T-cell (primary cell): ENCODE measurements at regions not wholly inside any gene's neighbourhood (a gene's known extent, or its start where the extent isn't known, plus 50 kb on each side); places are given as distances from the start of the nearest gene placed in this dataset.

Experiments used
- ATAC-seq, 4 experiments: fragments of 200-7000 bp in 3 of 4; fragments of 150-1000 bp in 1 of 4; cut with Tn5 transposase; replicated peaks in 1 of 4; 1 replicate in 3 of 4; 2 replicates in 1 of 4; pipeline ENCODE4 v1.10.0; 2021; ENCODE audit warnings: moderate library complexity in 3 of 4, mild to moderate bottlenecking in 2 of 4, moderate number of reproducible peaks in 1 of 4
- CTCF ChIA-PET, 2 donors: fragments of 300-600 bp; sonication (Branson Sonifier 250); formaldehyde crosslinking; loops; one replicate each; lab custom pipeline; 2022; ENCODE audit warnings: antibody characterized with exemption in 2 of 2; lab: Charles Lee
- POLR2A ChIA-PET, 2 donors: fragments of 300-600 bp; sonication (Branson Sonifier 250); formaldehyde crosslinking; loops; one replicate each; lab custom pipeline; 2022; ENCODE audit warnings: antibody characterized with exemption in 2 of 2; lab: Charles Lee
- DNase-seq, 35 experiments: peaks; one replicate each; pipeline versions ENCODE4 v3.0.0 to v3.0.0-alpha.2; 2013 to 2023
- H3K27ac ChIP-seq: one replicate; pipeline ENCODE4 v1.5.1; 2013; ENCODE audit warnings: low read length
- H3K27me3 ChIP-seq, 2 experiments: replicated peaks in 1 of 2; 1 replicate in 1 of 2; 2 replicates in 1 of 2; pipeline versions ENCODE4 v1.6.1 to v1.7.0; 2013; ENCODE audit warnings: low read length in 1 of 2, mixed read lengths in 1 of 2; ENCODE audit not compliant: control insufficient read depth in 2 of 2, insufficient read depth in 2 of 2; ENCODE audit errors: extremely low read depth in 1 of 2
- H3K36me3 ChIP-seq, 2 donors: 1 replicate in 1 of 2; 2 replicates in 1 of 2; pipeline versions ENCODE4 v1.6.1 to v1.7.0; 2013; ENCODE audit warnings: low read length in 1 of 2; ENCODE audit not compliant: control insufficient read depth in 2 of 2, insufficient read depth in 1 of 2; ENCODE audit errors: extremely low read depth in 1 of 2
- H3K4me1 ChIP-seq, 2 experiments: 1 replicate in 1 of 2; 2 replicates in 1 of 2; pipeline versions ENCODE4 v1.6.1 to v1.7.0; 2013; ENCODE audit warnings: low read length in 2 of 2, mixed read lengths in 1 of 2; ENCODE audit not compliant: insufficient read depth in 2 of 2, control insufficient read depth in 1 of 2; ENCODE audit errors: extremely low read depth in 1 of 2
- H3K4me3 ChIP-seq, 2 donors: 1 replicate in 1 of 2; 2 replicates in 1 of 2; pipeline versions ENCODE4 v1.5.1 to v1.7.0; 2013; ENCODE audit warnings: mild to moderate bottlenecking in 2 of 2, low read length in 1 of 2, moderate library complexity in 1 of 2; ENCODE audit not compliant: control insufficient read depth in 1 of 2; ENCODE audit errors: extremely low read depth in 1 of 2
- H3K9me3 ChIP-seq: 2 replicates; pipeline ENCODE4 v1.7.0; 2013
- H3K27ac Mint-ChIP-seq, 2 donors: one replicate each; pipeline ENCODE4 v1.8.0; 2020 to 2021; ENCODE audit warnings: mild to moderate bottlenecking in 2 of 2, mixed read lengths in 2 of 2
- H3K27me3 Mint-ChIP-seq, 2 donors: one replicate each; pipeline ENCODE4 v1.8.0; 2021 to 2022; ENCODE audit warnings: mixed read lengths in 2 of 2
- H3K36me3 Mint-ChIP-seq: one replicate; pipeline ENCODE4 v1.8.0; 2021; ENCODE audit warnings: mixed read lengths
- H3K4me1 Mint-ChIP-seq, 3 donors: one replicate each; pipeline ENCODE4 v1.8.0; 2020 to 2022; ENCODE audit warnings: mixed read lengths in 3 of 3, mild to moderate bottlenecking in 1 of 3
- H3K4me3 Mint-ChIP-seq, 3 donors: one replicate each; pipeline ENCODE4 v1.8.0; 2020 to 2022; ENCODE audit warnings: mild to moderate bottlenecking in 3 of 3, mixed read lengths in 3 of 3, moderate library complexity in 3 of 3
- H3K9me3 Mint-ChIP-seq, 3 donors: one replicate each; pipeline ENCODE4 v1.8.0; 2020 to 2022; ENCODE audit warnings: mixed read lengths in 3 of 3
- WGBS: methylation state at CpG from one replicate; pipeline ENCODE4 v1.1.5; 2013; ENCODE audit warnings: missing lambda C conversion rate; ENCODE audit not compliant: insufficient coverage; 5-methylcytosine and 5-hydroxymethylcytosine counted together

DNA sequence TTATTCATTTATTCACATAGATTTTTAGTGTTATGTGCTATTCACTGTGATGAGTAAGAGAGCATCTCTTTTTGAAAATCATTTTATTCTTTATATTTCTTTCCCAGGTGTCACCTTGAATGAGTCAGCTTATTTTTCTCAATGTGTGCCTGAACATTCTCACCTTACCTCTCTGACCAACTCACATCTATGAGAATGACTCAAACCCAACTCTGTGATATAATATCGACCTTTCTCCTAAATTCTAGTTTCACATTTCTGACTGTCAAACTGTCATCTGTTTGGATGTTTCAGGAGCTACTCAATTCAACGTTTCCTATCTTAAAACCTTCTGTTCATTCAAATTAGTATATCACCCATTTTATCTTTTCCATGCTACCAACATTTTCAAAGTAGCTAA is 630.8 kb downstream of the RERGL start:
- no peak for ATAC-seq
- no peaks in the 10 kb centered on the region for H3K27me3 Mint-ChIP-seq
- peaks cover 0 to 15% (median 9%) of the 10 kb centered on the region in 3 donors for H3K9me3 Mint-ChIP-seq
- H3K9me3 ChIP-seq, result no peaks in the 10 kb centered on the region
- 63% methylated on average over 1 of the region's 2 CpGs for WGBS
- H3K27ac ChIP-seq, result no peak overlapping the region
- H3K4me1 Mint-ChIP-seq, result no peaks in the 10 kb centered on the region
- DNase-seq, result no peak
- no peak overlapping the region for H3K4me3 Mint-ChIP-seq
- H3K27ac Mint-ChIP-seq, result no peak overlapping the region
- ChIA-PET POLR2A (no interaction called here), CTCF (no interaction called here)
- no peaks in the 10 kb centered on the region for H3K4me1 ChIP-seq
- no peaks in the 10 kb centered on the region for H3K36me3 ChIP-seq
- no peak overlapping the region for H3K4me3 ChIP-seq
- no peaks in the 10 kb centered on the region for H3K36me3 Mint-ChIP-seq
- no peaks in the 10 kb centered on the region for H3K27me3 ChIP-seq

DNA sequence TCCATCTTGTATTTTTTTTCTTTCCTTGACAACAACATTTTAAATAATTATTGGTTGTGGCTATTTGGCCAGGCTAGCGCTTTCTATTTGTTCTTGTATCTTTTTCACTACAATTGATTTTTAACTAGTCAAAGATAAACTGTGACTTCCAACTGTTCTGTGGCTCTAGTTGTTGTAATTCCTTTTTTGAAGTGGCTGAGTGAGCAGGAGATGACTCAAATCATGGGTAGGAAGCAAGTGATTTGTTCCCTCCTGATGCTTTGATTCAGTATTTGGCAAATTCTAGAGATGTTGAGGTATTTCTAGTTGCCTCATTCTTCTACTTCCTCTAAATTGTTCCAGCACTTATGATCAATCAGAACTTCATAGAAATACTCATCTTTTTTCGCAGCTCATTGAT is 633.5 kb downstream of the RERGL start:
- H3K4me1 Mint-ChIP-seq, result no peaks in the 10 kb centered on the region
- CTCF ChIA-PET, result no interaction called here
- H3K27ac ChIP-seq, result no peak overlapping the region
- H3K27me3 ChIP-seq, result no peaks in the 10 kb centered on the region
- no peaks in the 10 kb centered on the region for H3K4me1 ChIP-seq
- no CpG with 5 or more reads among the region's 2 CpGs for WGBS
- POLR2A ChIA-PET, result no interaction called here
- no peaks in the 10 kb centered on the region for H3K36me3 ChIP-seq
- no peak overlapping the region for H3K4me3 ChIP-seq
- DNase-seq, result no peak
- H3K9me3 ChIP-seq, result no peaks in the 10 kb centered on the region
- H3K27ac Mint-ChIP-seq, result no peak overlapping the region
- H3K9me3 Mint-ChIP-seq, result peaks cover 0 to 16% (median 15%) of the 10 kb centered on the region in 3 donors
- ATAC-seq, result no peak
- no peaks in the 10 kb centered on the region for H3K27me3 Mint-ChIP-seq
- no peaks in the 10 kb centered on the region for H3K36me3 Mint-ChIP-seq
- H3K4me3 Mint-ChIP-seq, result no peak overlapping the region

GRCh38 chr12:17438141-17438540 is 651.9 kb downstream of the RERGL start:
- Mint-ChIP-seq H3K4me1 (no peaks in the 10 kb centered on the region), H3K27ac (no peak overlapping the region), H3K4me3 (no peak overlapping the region), H3K27me3 (no peaks in the 10 kb centered on the region), H3K36me3 (no peaks in the 10 kb centered on the region), H3K9me3 (peaks cover 9 to 20% (median 13%) of the 10 kb centered on the region in 3 donors)
- no peak overlapping the region for H3K4me3 ChIP-seq
- ChIA-PET CTCF (no interaction called here), POLR2A (no interaction called here)
- DNase-seq (no peak), ATAC-seq (no peak)
- no peaks in the 10 kb centered on the region for H3K9me3 ChIP-seq
- no peaks in the 10 kb centered on the region for H3K27me3 ChIP-seq
- no peak overlapping the region for H3K27ac ChIP-seq
- H3K36me3 ChIP-seq, result no peaks in the 10 kb centered on the region
- no peaks in the 10 kb centered on the region for H3K4me1 ChIP-seq

DNA sequence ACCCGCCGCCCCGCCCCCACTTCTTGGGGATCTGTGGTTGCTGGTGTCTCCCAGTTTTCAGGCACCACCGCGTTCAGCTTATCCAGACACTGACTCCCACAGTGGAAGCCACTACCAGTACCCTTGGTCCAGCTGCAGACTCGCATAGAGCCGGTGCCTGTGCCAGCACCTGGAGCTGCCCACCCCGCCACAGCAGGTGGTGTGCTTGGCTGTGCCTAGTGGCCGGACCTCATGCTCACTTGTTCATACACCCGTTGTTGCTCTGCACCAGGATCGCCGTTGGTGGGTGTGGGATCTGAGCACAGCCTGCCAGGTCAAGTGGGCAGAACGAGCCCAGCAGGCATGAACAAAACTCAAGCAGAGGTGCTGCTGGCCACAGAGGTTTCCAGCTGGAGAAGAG is 673.2 kb downstream of the RERGL start:
- H3K4me1 Mint-ChIP-seq, result no peaks in the 10 kb centered on the region
- POLR2A ChIA-PET, result no interaction called here
- WGBS, result 94% methylated on average over 10 of the region's 13 CpGs

GRCh38 chr12:17414596-17414995 is 675.4 kb downstream of the RERGL start:
- peaks cover 5 to 30% (median 21%) of the 10 kb centered on the region in 3 donors for H3K9me3 Mint-ChIP-seq
- Histone ChIP-seq H3K9me3 (peaks cover 4% of the 10 kb centered on the region), H3K27ac (no peak overlapping the region), H3K4me3 (no peak overlapping the region), H3K36me3 (no peaks in the 10 kb centered on the region), H3K4me1 (no peaks in the 10 kb centered on the region), H3K27me3 (no peaks in the 10 kb centered on the region)
- no peak overlapping the region for H3K4me3 Mint-ChIP-seq
- DNase-seq, result no peak
- H3K27me3 Mint-ChIP-seq, result no peaks in the 10 kb centered on the region
- H3K4me1 Mint-ChIP-seq, result no peaks in the 10 kb centered on the region
- ChIA-PET POLR2A (no interaction called here), CTCF (no interaction called here)
- no peak for ATAC-seq
- no peaks in the 10 kb centered on the region for H3K36me3 Mint-ChIP-seq
- H3K27ac Mint-ChIP-seq, result no peak overlapping the region

More for the DNA sequence above, 673.2 kb downstream of the RERGL start:
- no peak overlapping the region for H3K4me3 ChIP-seq
- Mint-ChIP-seq H3K4me3 (no peak overlapping the region), H3K27me3 (no peaks in the 10 kb centered on the region), H3K27ac (no peak overlapping the region), H3K36me3 (no peaks in the 10 kb centered on the region), H3K9me3 (peaks cover 5 to 21% (median 19%) of the 10 kb centered on the region in 3 donors)
- CTCF ChIA-PET, result no interaction called here
- H3K27me3 ChIP-seq, result no peaks in the 10 kb centered on the region
- H3K4me1 ChIP-seq, result no peaks in the 10 kb centered on the region
- peaks cover 4% of the 10 kb centered on the region for H3K9me3 ChIP-seq
- DNase-seq, result no peak
- H3K36me3 ChIP-seq, result no peaks in the 10 kb centered on the region
- H3K27ac ChIP-seq, result no peak overlapping the region
- ATAC-seq, result no peak

DNA sequence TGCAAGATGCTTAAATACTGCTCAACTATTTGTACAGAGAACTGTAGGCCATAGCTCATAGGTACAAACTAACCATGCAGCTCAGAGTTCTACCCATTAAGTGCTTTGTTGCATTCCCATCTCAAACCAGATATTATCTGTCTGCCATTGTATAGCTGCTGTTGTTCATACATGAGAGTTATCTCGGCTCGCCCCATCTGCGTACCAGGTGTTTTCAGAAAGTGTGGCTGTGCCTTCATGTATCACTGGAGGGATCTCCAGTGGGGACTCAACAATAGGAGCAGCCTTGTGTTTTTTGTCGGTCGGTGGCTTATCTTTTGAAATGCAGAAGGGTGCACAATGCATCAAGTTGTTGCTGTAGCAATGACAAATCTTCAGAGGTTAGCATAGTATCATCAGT is 678.3 kb downstream of the RERGL start:
- ATAC-seq, result no peak
- H3K4me1 ChIP-seq, result no peaks in the 10 kb centered on the region
- no peaks in the 10 kb centered on the region for H3K36me3 Mint-ChIP-seq
- no peak overlapping the region for H3K4me3 ChIP-seq
- H3K9me3 Mint-ChIP-seq, result peaks cover 0 to 31% (median 21%) of the 10 kb centered on the region in 3 donors
- H3K4me3 Mint-ChIP-seq, result no peak overlapping the region
- H3K4me1 Mint-ChIP-seq, result no peaks in the 10 kb centered on the region
- no peak overlapping the region for H3K27ac Mint-ChIP-seq
- no peaks in the 10 kb centered on the region for H3K27me3 Mint-ChIP-seq
- 88% methylated on average over 5 of the region's 5 CpGs for WGBS
- H3K27ac ChIP-seq, result no peak overlapping the region
- POLR2A ChIA-PET, result no interaction called here
- CTCF ChIA-PET, result no interaction called here
- H3K36me3 ChIP-seq, result no peaks in the 10 kb centered on the region
- no peak for DNase-seq
- no peaks in the 10 kb centered on the region for H3K27me3 ChIP-seq
- no peaks in the 10 kb centered on the region for H3K9me3 ChIP-seq

DNA sequence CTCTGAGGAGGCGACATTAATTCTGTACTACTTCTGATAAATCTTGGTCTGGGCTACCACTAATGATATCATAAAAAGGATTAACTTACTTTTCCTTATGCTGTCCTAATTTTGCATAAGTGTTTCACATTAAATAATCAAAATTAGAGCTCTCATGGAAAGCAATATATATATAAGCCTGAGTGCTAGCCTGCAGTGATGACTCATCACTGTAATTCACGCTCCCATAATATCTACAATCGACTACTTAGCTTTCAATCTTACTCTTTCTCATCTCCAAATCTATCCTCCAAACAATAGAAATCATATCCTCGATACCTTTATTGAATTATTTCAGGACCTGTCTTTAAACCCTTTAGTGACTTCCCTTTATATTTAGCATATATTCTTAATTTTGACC is 701.3 kb downstream of the RERGL start:
- DNase-seq, result no peak
- Mint-ChIP-seq H3K4me1 (no peaks in the 10 kb centered on the region), H3K4me3 (no peak overlapping the region), H3K27me3 (no peaks in the 10 kb centered on the region), H3K36me3 (no peaks in the 10 kb centered on the region), H3K9me3 (peaks cover 13 to 28% (median 17%) of the 10 kb centered on the region in 3 donors), H3K27ac (no peak overlapping the region)
- Histone ChIP-seq H3K36me3 (no peaks in the 10 kb centered on the region), H3K4me3 (no peak overlapping the region), H3K4me1 (no peaks in the 10 kb centered on the region), H3K27ac (no peak overlapping the region), H3K9me3 (no peaks in the 10 kb centered on the region), H3K27me3 (no peaks in the 10 kb centered on the region)
- no peak for ATAC-seq
- WGBS, result 90% methylated on average over 2 of the region's 4 CpGs
- ChIA-PET CTCF (no interaction called here), POLR2A (no interaction called here)
